GM12874 (cell line): ENCODE measurements at regions not wholly inside any gene's neighbourhood (a gene's known extent, or its start where the extent isn't known, plus 50 kb on each side); places are given as distances from the start of the nearest gene placed in this dataset.

Experiments
- TF ChIP-seq, protein P1 (sequence below): IDR thresholded peaks from 2 replicates; pipeline ENCODE4 v1.5.1; 2011; ENCODE audit warnings: low read depth, mild to moderate bottlenecking, control low read depth, low read length, moderate library complexity; ENCODE audit not compliant: insufficient read depth

- TF ChIP-seq, protein P1, sequence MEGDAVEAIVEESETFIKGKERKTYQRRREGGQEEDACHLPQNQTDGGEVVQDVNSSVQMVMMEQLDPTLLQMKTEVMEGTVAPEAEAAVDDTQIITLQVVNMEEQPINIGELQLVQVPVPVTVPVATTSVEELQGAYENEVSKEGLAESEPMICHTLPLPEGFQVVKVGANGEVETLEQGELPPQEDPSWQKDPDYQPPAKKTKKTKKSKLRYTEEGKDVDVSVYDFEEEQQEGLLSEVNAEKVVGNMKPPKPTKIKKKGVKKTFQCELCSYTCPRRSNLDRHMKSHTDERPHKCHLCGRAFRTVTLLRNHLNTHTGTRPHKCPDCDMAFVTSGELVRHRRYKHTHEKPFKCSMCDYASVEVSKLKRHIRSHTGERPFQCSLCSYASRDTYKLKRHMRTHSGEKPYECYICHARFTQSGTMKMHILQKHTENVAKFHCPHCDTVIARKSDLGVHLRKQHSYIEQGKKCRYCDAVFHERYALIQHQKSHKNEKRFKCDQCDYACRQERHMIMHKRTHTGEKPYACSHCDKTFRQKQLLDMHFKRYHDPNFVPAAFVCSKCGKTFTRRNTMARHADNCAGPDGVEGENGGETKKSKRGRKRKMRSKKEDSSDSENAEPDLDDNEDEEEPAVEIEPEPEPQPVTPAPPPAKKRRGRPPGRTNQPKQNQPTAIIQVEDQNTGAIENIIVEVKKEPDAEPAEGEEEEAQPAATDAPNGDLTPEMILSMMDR = no peak
Measured at GRCh38 chr3:90044084-90044816, 936.8 kb downstream of the EPHA3 start.

GRCh38 chr3:90052425-90052950 lies 945.1 kb downstream of the EPHA3 start:
- TF ChIP-seq, protein P1 = no peak

DNA sequence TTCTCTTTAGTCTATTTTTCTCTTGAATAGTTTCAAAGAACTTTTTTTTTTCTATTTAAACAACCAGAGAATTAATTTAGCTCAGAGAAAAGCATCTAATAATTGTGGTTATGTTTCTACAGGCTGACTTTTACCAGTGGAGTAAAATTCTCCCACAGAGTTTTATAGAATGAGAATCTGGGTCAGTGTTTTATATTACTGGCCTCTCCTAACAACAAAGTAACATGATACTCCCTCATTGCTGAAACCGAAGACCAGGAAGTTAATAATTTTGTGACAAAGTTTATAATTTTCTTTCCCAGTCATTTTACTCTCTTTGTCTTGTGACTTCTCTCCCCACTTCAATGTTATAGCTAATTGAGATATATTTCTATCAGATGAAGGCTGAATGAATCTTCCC lies 946.9 kb downstream of the EPHA3 start:
- TF ChIP-seq, protein P1 = no peak

- TF ChIP-seq, protein P1 = no peak
Measured at GRCh38 chr3:90055666-90056065, 948.2 kb downstream of the EPHA3 start.

- TF ChIP-seq, protein P1 = no peak
Measured at GRCh38 chr3:90056281-90057032, 949.0 kb downstream of the EPHA3 start.

DNA sequence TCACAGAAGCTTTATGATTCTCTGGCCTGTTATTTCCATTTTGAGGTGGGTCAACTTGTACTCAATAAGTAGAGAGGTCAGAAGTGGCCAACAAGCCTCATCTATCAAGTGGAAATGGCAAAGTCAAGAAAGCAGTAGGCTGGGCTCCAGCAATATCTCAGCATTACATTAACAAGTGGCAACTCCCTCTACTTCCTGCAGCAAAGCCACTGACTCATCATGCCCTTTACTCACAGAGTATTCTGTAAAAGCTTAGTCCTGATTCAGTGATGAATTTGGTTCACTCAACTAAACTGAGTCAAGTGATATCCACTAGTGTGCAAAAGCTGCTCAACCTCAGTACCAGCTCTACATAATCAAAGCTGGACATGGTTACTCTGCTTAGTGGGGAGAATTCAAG lies 954.6 kb downstream of the EPHA3 start:
- TF ChIP-seq, protein P1 = no peak

- TF ChIP-seq, protein P1 = no peak
Measured at GRCh38 chr3:90062631-90063200, 955.3 kb downstream of the EPHA3 start.
